H1 (cell line): ENCODE measurements at regions not wholly inside any gene's neighbourhood (a gene's known extent, or its start where the extent isn't known, plus 50 kb on each side); places are given as distances from the start of the nearest gene placed in this dataset.

ENCODE experiments used
- CHD7 ChIP-seq: fragments of 300-600 bp; sonication (generic); IDR thresholded peaks from 2 replicates; pipeline ENCODE4 v1.7.1; 2012; ENCODE audit warnings: low read length, moderate library complexity, mild to moderate bottlenecking, inconsistent platforms; ENCODE audit not compliant: insufficient replicate concordance
- EGR1 ChIP-seq: IDR thresholded peaks from 2 replicates; pipeline ENCODE4 v1.6.1; 2011; ENCODE audit warnings: low read depth, low read length, borderline replicate concordance
- EZH2 ChIP-seq: fragments of 200-600 bp; sonication (generic); IDR thresholded peaks from 2 replicates; pipeline ENCODE4 v1.7.1; 2012; ENCODE audit warnings: low read depth, mild to moderate bottlenecking, moderate library complexity, low read length, inconsistent platforms; ENCODE audit not compliant: severe bottlenecking
- POU5F1 ChIP-seq: IDR thresholded peaks from 2 replicates; pipeline ENCODE4 v1.6.1; 2011; ENCODE audit warnings: low read depth, mild to moderate bottlenecking, low read length, moderate library complexity
- RFX5 ChIP-seq: IDR thresholded peaks from 2 replicates; pipeline ENCODE4 v1.6.1; 2011; ENCODE audit warnings: low read depth, low read length, improper control_type of control experiment, borderline replicate concordance
- SUZ12 ChIP-seq: fragments of 200-600 bp; sonication (generic); IDR thresholded peaks from 2 replicates; pipeline ENCODE4 v1.6.1; 2012; ENCODE audit warnings: mild to moderate bottlenecking, inconsistent platforms, low read length, moderate library complexity, mixed read lengths

GRCh38 chr1:14039582-14040430 is 339.8 kb downstream of the PRDM2 start (continued):
- TF ChIP-seq CHD7 (no peak), POU5F1 (no peak), EZH2 (no peak), RFX5 (no peak), SUZ12 (no peak), EGR1 (no peak)
